ENCODE measurements at regions not wholly inside any gene's neighbourhood (a gene's known extent, or its start where the extent isn't known, plus 50 kb on each side); places are given as distances from the start of the nearest gene placed in this dataset.

- DNase-seq: no peak
Measured at GRCh38 chr9:18167733-18168132, 306.2 kb upstream of the ADAMTSL1 start.

GRCh38 chr9:18173923-18174322 lies 300.0 kb upstream of the ADAMTSL1 start:
- no peak for DNase-seq

- DNase-seq: no peak
Measured at GRCh38 chr9:18182636-18183035, 291.3 kb upstream of the ADAMTSL1 start.

- DNase-seq: no peak
Measured at GRCh38 chr9:18183974-18184373, 290.0 kb upstream of the ADAMTSL1 start.

- DNase-seq: no peak
Measured at GRCh38 chr9:18184401-18184800, 289.6 kb upstream of the ADAMTSL1 start.

GRCh38 chr9:18185196-18185595 lies 288.8 kb upstream of the ADAMTSL1 start:
- no peak for DNase-seq

GRCh38 chr9:18188971-18189370 lies 285.0 kb upstream of the ADAMTSL1 start:
- DNase-seq: no peak

- no peak for DNase-seq
Measured at GRCh38 chr9:18189871-18190670, 283.9 kb upstream of the ADAMTSL1 start.

GRCh38 chr9:18190671-18191374 lies 283.1 kb upstream of the ADAMTSL1 start:
- no peak for DNase-seq

GRCh38 chr9:18194316-18194715 lies 279.6 kb upstream of the ADAMTSL1 start:
- DNase-seq: no peak

GRCh38 chr9:18195223-18195622 lies 278.7 kb upstream of the ADAMTSL1 start:
- no peak for DNase-seq

GRCh38 chr9:18202924-18203323 lies 271.0 kb upstream of the ADAMTSL1 start:
- no peak for DNase-seq

GRCh38 chr9:18207735-18208134 lies 266.2 kb upstream of the ADAMTSL1 start:
- no peak for DNase-seq

GRCh38 chr9:18208166-18209059 lies 265.5 kb upstream of the ADAMTSL1 start:
- no peak for DNase-seq

GRCh38 chr9:18215626-18216025 lies 258.3 kb upstream of the ADAMTSL1 start:
- DNase-seq: no peak

- DNase-seq: no peak
Measured at GRCh38 chr9:18216376-18216775, 257.6 kb upstream of the ADAMTSL1 start.

GRCh38 chr9:18228101-18228500 lies 245.9 kb upstream of the ADAMTSL1 start:
- no peak for DNase-seq

- no peak for DNase-seq
Measured at GRCh38 chr9:18229992-18230676, 243.8 kb upstream of the ADAMTSL1 start.

GRCh38 chr9:18233311-18233710 lies 240.6 kb upstream of the ADAMTSL1 start:
- DNase-seq: no peak

GRCh38 chr9:18233776-18234445 lies 240.0 kb upstream of the ADAMTSL1 start:
- DNase-seq: no peak

GRCh38 chr9:18235181-18235908 lies 238.6 kb upstream of the ADAMTSL1 start:
- no peak for DNase-seq
